D721Med (cell line): ENCODE measurements at regions not wholly inside any gene's neighbourhood (a gene's known extent, or its start where the extent isn't known, plus 50 kb on each side); places are given as distances from the start of the nearest gene placed in this dataset.

Source experiments
- DNase-seq: peaks from one replicate; pipeline ENCODE4 v3.0.0; 2011; ENCODE audit warnings: low spot score; ENCODE audit not compliant: insufficient read length
- FAIRE-seq: peaks from 2 replicates; lab custom pipeline; 2011; peaks lifted over from hg19 to GRCh38; lab: Jason Lieb, UNC
- CTCF ChIP-seq: IDR thresholded peaks from 2 replicates; pipeline ENCODE4 v1.5.1; 2012; ENCODE audit warnings: mild to moderate bottlenecking, control low read depth; ENCODE audit not compliant: insufficient read depth; ENCODE audit errors: missing control alignments

DNA sequence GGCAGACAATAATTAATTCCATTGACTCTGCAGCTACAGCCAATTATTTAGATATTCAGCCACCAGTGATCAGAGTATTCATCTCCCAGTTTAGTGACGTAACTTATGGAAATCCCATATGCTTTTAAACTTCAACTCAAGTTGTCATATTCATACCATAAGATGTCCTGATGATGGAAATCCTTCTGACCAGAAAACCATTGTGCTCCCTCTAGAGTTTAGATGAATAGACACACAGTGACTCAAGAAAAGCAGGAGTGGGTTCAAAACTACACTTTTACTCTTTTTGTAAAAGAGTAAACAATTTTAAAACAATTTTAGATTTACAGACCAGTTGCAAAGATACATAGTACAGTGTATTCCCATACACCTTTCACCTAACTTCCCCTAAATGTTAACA, 463.7 kb downstream of the KCNT2 start:
- FAIRE-seq (peak; percentile 55), DNase-seq (no peak)
- no peak for TF ChIP-seq CTCF

DNA sequence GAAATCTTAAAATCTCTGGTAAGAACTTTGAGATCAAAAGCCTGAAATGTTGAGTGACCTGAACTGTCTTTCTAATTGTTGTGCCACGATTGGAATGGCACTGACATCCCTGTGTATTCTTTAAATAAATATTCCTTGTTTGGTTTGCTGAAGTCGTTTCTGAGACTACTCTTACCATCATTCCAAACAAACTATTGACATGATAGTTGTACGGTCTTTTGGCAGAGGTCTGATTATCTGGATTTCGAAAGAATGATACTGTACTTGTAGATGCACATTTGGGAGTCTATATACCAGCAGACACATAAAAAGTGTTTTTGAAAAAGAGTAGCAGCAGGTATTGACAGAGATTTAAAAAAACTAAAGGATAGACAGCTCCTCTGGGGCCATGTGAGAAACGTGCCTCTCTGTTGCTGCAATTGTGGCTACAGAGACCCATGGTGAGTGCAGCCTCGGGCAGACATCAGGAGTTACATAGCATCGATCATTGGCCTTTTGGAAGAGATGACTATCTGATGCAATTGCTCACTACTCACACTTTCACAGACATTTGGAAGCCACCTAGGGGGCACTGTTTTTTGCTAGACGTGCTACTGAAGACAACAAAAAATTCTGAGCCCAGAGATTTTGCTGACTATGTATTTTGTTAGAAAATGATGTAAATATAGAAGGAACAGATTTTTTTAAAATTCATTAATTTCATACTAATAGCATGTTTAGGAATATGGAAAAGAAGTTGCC, 464.5 kb downstream of the KCNT2 start:
- DNase-seq (no peak), FAIRE-seq (peak; percentile 70)
- TF ChIP-seq CTCF = peak; percentile 16

DNA sequence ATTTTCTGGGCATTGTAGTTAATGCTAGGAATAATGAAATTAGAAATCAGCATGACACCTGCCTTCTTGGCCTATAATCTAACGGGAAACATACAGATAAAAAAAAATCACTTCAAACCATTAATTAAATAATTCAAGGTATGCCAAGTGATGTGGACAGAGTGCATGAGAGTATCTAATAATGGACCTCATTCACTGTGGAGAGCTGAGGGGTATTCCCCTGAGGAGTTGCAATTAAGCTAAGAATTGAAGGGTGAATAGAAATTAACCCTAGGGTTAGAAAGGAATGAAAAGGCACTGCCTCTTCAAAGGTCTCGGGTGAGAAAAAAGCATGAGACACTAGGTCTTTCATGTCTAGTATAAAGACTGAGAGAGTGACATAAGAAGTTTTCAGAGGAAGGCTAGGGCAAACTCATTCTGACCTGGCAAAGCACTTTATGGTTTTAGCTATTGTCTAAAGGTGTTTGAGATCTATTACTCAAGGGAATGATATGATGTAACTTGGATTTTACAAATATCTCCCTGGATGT, 466.1 kb downstream of the KCNT2 start:
- DNase-seq (no peak), FAIRE-seq (no peak)
- no peak for TF ChIP-seq CTCF

GRCh38 chr1:196136396-196136795, 471.8 kb downstream of the KCNT2 start:
- TF ChIP-seq CTCF = no peak
- FAIRE-seq (peak; percentile 60), DNase-seq (no peak)

DNA sequence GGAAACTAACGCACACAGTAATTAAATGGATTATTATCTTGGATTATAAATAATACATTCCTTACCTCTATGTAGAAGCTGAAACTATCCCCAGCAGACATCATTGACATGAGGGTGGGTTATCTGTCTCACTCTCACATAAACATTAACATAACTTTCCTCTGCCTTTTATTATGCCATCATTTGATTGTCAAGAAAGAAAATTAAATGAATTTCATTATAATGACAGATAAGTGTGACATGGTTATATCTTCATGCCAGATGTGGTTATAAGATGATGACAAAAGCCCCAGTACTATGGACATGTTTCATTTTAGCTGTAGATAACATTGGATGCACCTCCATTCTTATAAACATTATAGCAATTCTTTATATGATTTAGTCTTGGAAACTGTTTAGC, 476.5 kb downstream of the KCNT2 start:
- DNase-seq (no peak), FAIRE-seq (no peak)
- no peak for TF ChIP-seq CTCF

- no peak for DNase-seq
- TF ChIP-seq CTCF = no peak
- FAIRE-seq = no peak
Measured at GRCh38 chr1:196128835-196129234, 479.4 kb downstream of the KCNT2 start.

DNA sequence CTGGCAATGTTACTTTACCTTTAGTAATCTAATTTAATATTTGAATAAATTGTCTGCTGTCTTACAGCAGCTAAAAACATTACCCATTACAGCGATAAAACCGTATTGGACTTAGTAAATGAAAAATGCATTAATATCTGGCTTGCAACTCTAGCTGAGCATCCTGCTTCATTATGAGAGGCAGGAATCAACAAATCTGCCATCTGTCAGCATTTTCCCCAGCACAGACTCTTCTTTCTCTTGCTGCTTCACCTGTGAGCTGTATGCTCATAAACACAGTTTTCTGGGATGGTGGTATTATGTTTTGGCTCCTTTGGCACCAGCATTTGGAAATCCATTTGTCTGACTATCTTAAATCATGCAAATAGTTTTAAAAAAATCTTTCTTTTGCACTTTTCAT, 487.1 kb downstream of the KCNT2 start:
- no peak for FAIRE-seq
- no peak for DNase-seq
- TF ChIP-seq CTCF = no peak
